ENCODE measurements at regions not wholly inside any gene's neighbourhood (a gene's known extent, or its start where the extent isn't known, plus 50 kb on each side); places are given as distances from the start of the nearest gene placed in this dataset.
A peak's percentile ranks its signal among the peaks of the same experiment; 100 is the strongest.
"Not testable (repeated sequence)": the region's sequence is repeated elsewhere in the genome, so short reads cannot be mapped to it uniquely, and the experiment has no call there.

DNA sequence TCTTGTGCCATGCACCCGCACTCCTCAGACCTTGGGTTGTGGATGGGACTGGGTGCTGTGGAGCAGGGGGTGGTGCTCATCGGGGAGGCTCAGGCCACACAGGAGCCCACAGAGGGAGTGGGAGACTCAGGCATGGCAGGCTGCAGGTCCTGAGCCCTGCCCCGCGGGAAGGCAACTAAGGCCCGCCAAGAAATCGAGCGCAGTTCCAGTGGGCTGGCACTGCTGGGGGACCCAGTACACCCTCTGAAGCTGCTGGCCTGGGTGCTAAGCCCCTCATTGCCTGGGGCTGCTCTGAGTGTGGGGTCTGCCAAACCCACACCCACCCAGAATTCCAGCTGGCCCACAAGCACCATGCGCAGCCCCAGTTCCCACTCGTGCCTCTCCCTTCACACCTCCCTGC, 450.5 kb upstream of the FGF16 start:
- no peak for DNase-seq

DNA sequence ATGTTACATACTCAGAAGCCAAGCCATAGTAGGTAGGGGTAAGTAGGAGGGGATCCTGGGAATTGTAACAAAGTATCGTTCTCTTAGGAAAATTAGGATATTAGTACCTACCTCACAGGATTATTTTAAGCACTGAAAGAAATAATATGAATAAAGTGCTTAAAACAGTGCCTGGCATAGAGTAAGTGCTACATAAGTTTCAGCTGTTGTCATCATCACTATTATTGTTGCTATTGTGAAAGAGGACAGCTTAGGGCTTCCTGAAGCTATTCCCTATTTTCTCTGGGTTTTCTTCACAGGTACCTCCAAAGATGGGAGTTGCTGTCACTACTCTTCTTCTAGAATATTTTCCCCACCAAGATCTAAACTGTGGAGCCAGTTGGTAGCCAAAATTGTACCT, 443.7 kb upstream of the FGF16 start:
- DNase-seq, result no peak

DNA sequence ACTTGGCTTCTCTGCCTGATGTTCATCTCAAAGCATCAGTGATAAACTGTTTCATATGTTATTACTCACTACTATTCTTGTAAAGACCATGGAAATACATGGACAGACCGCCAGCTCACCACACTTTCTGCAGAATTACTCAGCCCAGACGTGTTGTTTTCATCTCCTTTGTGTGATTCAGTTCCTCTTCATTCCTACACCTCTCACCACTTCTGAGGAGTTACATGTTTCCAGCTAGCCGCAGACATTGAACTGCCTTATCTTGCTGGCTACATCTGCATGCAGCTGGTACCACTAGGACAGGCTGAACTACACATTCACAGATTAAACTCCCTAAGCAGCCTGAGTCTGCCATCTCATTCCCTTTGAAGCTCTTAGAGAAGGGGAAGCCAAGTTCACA, 443.2 kb upstream of the FGF16 start:
- DNase-seq, result no peak

DNA sequence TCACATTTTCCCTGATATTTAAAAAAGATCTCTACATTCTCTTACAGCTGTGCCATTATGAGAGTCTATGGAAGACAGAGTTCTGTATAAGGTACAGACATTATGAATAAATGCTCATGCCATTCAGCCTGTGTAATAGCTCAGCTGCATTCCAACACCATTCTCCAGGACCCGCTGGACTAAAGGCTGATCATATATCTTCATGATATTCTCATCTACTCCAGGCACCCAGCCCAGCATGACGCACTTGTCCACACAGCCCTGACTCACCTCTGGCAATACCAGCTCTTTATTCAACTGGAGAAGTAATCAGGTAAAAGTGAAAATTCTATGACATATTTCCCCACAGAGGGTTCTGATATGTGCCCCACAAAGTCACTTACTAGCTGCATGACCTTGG, 437.5 kb upstream of the FGF16 start:
- no peak for DNase-seq

DNA sequence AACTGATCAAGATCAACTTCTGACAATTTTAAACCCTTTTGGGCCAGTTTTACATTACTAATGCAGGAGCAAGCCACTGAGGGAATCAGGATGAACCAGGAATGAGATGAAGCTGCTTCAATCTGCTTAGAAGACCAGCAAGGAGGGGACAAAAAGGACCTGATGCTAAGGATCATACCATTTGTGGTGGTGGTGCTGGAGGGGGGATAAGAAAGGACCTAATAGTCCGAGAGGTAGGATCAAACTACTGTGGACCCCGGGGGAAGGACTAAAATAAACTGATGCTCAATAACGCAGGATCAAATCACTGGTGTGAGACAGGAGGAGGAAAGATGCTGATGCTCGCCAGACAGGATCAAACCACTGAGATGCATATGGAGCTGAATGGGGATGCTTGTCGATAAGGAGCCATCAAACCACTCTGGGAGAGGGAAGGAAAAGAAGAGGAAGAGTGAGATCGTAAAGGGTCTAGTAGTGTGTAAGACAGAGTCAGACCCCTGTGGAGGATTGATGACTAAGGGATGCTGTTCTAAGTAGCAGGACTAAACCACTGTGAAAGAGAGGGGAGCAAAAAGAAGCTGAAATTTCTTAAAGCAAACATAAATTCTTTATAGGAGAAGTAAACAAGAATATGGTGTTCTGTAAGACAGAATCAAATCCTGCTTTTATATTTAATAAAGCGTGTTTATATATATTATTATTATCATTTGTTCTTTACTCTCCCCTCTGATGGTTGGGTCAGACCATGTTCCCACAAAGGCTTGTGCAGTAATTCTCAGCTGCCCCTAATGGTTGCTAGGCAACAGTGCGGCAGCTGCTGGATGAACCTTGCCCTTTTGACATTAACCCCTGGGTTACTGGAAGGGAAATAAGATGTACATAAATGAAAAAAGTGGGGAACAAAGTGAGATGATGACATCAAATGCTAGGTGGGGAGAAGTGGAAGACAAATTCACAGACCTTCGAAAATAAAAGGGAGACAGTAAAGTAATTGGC, 432.5 kb upstream of the FGF16 start:
- peak in 47 of 56 donors; percentile 0 to 55 (median 11) for DNase-seq

DNA sequence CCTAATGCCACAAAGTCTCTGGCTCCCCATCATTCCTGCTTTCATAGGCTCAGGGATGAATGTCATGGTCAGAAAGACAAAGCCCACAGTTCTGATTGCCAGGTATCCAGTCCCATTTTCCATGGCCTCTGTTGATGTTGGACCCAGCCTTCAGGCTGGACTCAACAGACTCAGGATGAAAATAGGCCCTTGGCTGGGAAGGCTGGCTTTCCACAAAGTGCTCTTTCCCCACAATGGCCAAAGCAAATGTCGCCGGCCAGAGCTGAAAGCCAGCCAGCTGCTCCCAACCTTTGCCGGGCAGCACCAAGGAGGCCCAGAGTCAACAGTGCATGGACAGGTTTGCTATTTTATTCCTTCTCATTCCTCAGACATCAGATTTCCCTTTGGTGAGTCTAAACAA, 430.1 kb upstream of the FGF16 start:
- no peak for DNase-seq

DNA sequence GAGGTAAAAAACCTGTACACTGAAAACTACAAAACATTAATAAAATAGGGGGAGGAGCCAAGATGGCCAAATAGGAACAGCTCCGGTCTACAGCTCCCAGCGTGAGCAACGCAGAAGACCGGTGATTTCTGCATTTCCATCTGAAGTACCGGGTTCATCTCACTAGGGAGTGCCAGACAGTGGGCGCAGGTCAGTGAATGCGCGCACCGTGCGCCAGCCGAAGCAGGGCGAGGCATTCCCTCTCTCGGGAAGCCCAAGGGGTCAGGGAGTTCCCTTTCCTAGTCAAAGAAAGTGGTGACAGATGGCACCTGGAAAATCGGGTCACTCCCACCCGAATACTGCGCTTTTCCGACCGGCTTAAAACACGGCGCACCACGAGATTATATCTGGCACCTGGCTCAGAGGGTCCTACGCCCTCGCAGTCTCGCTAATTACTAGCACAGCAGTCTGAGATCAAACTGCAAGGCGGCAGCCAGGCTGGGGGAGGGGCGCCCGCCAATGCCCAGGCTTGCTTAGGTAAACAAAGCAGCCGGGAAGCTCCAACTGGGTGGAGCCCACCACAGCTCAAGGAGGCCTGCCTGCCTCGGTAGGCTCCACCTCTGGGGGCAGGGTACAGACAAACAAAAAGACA, 400.9 kb upstream of the FGF16 start:
- DNase-seq, result peak in 1 of 56 donors; percentile 0

DNA sequence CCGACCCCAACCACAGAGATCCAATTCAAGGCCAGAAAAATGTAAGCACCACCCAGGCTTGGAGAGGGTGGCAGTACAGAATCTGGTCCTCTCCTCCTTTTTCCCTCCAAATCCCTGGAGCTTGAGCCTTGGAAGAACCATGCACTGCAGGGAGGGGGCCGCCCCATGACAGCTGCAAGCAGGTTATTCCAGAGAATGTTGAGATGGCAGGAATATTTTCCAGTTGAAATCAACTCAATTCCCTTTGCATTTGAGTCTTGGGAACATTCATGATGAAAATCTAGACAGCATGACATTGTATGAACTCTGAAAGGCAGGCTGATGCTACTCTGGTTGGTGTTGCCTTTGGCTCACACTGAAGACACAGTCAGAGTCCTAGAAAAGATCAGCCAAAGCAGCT, 386.6 kb upstream of the FGF16 start:
- no peak for DNase-seq

DNA sequence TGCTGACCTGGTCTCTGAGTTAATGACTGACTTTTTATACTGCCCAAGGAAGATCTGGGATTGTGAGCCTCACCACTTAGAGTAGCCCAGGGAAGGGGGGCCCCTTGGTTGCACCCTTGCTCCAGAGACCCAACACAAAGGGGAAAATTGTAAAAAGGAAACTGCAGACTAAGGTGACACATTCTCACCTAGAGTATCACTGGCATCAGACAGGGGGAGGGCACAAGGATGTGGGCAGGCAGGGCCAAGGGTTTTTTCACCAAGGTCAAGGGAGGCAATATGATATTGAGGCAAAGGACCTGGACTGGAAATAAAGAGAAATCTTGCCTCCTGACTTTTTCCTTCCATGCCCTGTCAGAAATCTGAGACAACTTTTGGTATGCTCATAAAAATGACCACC, 386.2 kb upstream of the FGF16 start:
- DNase-seq, result no peak

DNA sequence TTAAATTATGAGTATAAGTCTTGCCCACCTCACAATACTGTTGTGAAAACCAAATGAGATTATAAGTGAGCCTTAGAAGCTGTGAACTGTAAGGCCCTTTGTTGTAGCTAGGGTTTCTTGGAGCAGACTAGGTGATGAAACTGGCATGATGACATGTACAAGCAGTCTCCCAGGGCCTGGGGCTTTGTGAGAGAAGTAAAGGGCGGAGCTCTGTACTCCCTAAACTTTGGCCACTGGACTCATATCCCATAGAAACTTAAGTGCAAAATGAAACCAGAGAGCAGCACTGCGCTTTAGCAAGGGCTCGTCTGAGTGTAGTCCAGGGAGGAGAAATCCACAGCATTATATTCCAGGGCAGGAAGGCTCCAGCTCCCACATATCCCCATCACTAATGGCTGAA, 385.6 kb upstream of the FGF16 start:
- DNase-seq, result no peak

DNA sequence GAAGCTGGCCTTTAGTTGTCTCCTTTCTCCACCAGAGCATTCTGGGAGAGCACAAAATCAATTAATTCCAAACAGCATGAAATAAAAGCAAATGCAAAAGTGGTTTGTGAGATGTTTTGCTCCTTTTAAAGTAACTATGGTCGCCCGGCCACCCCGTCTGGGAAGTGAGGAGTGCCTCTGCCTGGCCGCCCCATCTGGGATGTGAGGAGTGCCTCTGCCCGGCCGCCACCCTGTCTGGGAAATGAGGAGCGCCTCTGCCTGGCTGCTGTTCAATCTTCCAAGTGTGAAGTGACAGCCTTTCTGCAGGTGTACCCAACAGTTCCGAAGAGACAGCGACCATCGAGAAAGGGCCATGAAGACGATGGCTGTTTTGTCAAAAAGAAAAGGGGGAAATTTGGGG, 381.3 kb upstream of the FGF16 start:
- no peak for DNase-seq

DNA sequence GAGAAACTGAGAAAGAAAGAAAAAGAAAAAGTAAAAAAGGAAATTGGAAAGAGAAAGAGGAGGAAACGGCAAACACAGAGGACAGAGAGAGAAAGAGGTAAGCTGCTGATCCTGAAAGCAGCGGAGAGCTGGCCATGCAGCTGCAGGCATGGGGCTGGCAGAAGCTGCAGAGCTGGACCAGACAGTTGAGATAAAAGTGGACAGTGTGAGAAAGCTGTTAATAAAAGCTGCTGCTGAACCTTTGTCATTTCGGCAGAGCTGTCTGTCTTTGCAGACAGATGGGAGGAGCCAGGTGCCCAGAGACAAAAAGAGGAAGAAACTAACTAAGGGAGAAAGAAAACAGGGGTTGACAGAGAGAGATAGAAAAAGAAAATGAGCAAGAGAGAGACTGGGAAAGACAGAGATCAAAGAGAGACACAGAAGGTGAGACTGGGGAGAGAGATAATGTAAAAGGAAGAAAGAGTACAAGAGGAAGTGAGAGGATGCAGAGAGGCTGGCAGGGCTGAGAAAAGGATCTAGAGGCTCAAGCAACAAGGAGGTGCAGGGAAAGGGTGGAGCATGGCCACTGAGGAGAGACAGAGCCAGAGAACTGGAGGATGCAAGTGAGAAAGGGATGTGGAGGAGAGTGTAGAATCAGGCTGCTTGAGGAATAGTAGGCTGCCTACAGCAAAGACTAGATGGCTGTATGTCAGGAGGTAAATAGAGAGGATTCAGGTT, 376.8 kb upstream of the FGF16 start:
- DNase-seq, result no peak

DNA sequence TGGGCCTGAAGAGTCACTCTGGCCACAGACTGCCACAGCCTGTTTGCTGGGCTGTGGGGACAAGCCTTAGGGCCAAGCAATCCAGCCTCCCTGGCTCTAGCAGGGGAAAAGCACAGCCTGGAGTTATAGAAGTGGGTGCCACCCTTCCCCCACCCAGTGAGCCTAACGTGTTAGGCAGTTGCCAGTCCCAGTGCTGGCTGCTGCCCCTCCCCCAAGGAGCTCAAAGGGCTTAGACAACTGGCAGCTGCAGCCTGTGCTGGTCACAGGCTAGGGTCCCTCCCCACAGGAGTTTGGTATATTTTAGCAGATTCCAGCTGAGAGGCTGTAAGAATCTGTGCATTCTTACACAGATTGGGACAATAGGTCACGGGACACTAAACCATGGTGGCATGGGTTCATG, 370.3 kb upstream of the FGF16 start:
- no peak for DNase-seq

DNA sequence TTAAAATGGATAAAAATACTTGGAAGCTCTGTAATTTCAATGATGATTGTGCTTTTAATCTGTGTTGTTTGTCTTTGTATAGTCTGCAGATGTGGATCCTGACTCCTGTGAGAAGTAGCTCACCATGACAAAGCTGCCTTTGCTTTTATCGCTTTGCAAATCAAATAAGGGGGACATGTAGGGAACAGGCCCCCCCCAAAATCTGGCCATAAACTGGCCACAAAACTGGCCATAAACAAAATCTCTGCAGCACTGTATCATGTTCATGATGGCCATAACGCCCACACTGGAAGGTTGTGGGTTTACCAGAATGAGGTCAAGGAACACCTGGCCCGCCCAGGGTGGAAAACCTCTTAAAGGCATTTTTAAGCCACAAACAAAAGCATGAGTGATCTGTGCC, 366.0 kb upstream of the FGF16 start:
- DNase-seq, result not testable (repeated sequence)

DNA sequence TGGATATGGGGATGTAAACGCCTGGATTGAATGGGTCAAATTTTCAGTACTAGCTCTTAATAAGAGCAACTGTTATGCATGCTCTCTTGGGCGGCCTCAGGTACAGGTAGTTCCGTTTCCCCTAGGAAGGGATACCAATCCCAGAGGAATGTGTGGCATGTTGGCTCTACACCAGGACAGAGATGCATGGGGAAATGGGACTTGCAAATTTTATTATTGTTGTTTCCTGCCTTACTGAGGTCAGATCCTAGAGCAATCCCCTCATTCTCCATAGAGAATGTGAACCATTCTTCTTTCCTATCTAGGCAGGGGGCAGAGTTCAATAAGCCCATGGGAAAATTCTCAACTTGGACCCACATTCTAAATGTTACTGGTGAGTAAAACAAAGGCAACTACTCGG, 361.8 kb upstream of the FGF16 start:
- no peak for DNase-seq

DNA sequence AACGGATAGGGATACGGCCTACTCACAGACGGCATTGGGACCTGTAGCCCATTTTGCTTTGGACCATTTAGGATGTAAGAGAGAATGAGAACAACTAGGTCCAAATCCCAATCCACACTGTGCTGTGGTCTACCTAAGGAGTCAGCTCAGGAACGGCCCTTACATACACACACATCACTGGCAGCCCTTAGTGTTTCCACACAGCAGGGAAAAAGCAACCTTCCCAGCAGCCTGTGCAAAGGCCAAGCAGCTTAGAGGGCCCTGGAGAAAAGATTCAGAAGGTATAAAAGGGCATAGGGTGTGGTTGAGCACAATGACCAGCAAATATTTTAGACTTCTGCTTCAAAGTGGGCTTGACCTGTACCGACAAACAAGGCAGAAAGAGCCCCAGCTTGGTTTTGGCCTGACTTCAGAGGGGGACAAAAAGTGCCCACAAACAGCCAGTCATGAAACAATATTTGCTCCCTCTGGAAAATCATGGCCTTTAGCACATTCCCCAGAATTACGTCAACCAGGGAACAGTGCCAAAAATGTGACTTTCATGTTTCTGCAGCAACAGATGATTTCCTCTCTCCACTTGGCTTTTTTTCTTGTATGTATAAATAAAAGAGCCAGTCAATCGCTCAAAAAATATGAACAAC, 359.5 kb upstream of the FGF16 start:
- DNase-seq, result peak in 3 of 56 donors; percentile 0 to 7 (median 0)

DNA sequence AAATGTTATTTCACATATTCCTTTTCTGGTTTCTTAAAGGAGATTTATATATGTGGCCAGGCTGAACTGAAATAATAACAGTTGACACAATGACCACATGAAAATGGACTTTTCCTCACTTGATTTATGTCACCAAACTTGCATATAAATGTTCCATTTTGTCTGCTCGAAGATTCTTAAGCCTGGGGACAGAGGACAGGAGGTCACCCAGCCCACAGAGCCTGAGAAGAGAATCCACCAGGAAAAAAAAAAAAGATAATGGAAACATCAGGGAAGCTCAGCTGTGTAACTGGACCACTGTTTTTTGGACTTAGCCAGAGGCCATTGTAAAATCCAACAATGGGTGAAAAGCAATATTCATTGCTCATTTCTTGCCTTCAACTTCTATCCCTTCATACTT, 359.0 kb upstream of the FGF16 start:
- DNase-seq, result no peak

DNA sequence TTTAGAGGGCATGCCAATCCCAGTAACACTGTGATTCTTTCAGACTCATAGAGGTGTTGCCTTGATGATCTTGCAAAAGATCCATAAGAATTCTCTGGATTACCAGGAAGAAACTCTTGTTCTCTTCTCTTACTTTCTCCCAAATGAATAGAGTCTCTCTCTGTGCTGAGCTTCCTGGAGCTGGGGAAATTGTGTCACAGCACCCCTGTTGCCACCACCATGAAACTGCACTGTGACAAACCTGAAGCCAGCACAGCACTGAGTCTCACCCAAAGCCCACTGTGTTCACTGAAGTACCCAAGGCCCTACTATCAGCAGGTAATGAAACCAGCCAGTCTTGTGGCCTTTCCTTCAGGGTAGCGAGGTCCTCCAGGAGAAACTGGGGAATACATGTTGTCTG, 332.7 kb upstream of the FGF16 start:
- DNase-seq, result no peak

DNA sequence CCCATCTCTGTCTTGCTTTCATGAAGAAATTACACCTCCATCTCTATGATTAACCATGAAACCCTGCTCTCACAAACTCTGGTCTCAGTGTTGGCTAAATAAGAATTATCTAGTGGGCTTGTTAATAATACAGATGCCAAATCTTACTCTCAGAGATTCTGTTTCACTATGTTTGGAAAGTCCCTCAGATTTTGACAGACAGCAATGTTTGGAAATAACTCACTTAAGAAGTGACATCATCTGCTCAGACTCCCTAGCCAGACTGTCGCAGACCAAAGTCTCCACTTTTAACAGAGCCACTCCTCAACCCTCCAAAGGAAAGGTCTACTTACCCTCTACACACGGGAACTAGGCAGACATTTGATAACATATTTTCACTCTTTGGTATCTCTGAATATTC, 328.5 kb upstream of the FGF16 start:
- no peak for DNase-seq

DNA sequence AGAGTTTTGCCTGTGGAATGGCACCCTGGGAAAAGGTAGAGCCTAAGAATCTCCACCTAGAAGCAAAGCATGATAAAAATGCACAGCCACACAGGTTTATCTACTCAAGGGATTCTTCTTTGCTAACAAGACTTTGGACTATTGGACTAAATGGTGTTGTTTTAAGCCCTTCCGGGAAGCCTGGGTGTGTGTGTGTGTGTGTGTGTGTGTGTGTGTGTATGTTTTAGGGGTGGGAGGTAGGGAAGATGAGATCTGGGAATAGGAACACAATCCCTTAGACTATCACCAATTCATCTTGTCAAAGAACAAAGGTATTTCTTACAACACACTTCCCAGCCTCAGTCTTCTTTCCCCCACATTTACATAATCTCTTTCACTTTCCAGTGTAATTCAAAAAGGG, 327.5 kb upstream of the FGF16 start:
- DNase-seq, result no peak

DNA sequence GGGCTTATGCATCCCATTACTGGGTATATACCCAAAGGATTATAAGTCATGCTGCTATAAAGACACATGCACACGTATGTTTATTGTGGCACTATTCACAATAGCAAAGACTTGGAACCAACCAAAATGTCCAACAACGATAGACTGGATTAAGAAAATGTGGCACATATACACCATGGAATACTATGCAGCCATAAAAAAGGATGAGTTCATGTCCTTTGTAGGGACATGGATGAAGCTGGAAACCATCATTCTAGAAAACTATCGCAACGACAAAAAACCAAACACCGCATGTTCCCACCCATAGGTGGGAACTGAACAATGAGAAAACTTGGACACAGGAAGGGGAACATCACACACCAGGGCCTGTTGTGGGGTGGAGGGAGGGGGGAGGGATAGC, 323.3 kb upstream of the FGF16 start:
- not testable (repeated sequence) for DNase-seq

DNA sequence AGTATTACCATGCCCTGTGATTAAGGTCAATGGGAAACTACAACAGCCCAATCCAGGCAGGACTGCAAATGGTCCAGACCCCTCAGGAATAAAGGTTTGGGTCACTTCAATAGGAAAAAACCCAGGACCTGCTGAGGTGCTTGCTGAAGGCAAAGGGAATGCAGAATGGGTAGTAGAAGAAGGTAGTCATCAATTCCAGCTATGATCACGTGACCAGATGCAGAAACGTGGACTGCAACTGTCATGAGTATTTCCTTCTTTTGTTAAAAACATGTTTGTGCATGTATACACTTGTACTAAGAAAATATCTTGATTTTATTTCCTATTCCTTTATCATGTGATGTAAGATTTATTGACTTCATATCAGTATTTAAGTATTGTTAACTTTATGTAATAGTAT, 319.6 kb upstream of the FGF16 start:
- DNase-seq, result not testable (repeated sequence)

Data from nucleus accumbens (tissue), 56 donors.